ENCODE measurements at regions not wholly inside any gene's neighbourhood (a gene's known extent, or its start where the extent isn't known, plus 50 kb on each side); places are given as distances from the start of the nearest gene placed in this dataset.
"Not testable (repeated sequence)": the region's sequence is repeated elsewhere in the genome, so short reads cannot be mapped to it uniquely, and the experiment has no call there.

DNA sequence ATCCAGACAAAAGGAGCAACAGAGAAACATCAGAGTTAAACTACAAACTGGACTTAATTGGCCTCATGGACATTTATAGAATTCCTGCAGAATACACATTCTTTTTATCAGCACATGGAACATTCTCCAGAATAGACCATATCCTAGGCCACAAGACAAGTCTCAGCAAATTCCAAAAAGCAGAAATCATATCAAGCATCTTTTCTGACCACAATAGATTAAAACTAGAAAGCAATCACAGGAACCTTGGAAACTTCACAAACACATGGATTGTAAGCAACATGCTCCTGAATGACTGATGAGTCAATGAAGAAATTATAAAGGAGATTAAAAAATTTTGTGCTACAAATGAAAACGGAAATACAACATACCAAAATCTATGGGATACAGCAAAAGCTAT is 526.7 kb downstream of the PCDH7 start:
- TF ChIP-seq, protein P1, sequence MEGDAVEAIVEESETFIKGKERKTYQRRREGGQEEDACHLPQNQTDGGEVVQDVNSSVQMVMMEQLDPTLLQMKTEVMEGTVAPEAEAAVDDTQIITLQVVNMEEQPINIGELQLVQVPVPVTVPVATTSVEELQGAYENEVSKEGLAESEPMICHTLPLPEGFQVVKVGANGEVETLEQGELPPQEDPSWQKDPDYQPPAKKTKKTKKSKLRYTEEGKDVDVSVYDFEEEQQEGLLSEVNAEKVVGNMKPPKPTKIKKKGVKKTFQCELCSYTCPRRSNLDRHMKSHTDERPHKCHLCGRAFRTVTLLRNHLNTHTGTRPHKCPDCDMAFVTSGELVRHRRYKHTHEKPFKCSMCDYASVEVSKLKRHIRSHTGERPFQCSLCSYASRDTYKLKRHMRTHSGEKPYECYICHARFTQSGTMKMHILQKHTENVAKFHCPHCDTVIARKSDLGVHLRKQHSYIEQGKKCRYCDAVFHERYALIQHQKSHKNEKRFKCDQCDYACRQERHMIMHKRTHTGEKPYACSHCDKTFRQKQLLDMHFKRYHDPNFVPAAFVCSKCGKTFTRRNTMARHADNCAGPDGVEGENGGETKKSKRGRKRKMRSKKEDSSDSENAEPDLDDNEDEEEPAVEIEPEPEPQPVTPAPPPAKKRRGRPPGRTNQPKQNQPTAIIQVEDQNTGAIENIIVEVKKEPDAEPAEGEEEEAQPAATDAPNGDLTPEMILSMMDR (IDR thresholded peaks at IDR 0.05; ENCODE audit: insufficient read depth, low read depth, low read length): no peak
- DNase-seq (ENCODE audit: low read depth): peak; percentile 3
- H3K4me3 ChIP-seq (ENCODE audit: low read depth, low read length): no peak overlapping the region

DNA sequence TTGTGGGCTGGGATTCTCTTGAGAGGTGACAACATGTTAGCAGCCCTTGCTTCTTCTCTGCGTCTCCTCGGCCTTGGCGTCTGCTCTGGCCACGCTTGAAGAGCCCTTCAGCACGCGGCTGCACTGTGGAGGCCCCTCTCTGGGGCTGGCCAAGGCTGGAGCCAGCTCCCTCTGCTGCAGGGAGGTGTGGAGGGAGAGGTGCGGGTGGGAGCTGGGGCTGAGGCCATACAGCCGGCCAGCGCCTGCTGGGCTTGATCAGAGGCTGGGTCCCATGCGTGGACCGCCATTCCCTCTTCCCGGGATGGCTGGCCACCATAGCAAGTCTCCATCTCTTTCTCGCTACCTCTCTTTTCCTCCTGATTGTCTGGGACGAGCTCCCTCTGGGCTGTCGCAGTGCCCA is 539.0 kb downstream of the PCDH7 start:
- H3K4me3 ChIP-seq (ENCODE audit: low read depth, low read length): no peak overlapping the region

DNA sequence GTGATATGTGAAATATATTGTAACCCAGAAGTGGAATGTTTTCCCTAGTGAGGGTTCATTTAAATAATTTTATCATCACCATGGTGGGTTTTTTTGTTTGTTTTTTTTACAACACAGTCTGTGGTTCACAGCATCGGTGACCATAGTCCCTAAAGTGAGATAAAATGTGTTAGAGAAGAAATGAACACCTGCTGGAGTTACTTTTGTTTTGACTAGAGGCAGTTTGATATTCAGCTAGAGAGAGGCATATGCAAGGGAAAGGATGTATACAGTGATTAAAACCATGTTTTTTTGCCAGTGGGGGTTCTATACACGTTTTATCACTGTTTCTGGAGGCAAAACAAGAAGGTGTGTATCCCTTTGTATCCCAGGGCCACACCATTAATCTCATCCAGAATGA is 541.5 kb downstream of the PCDH7 start:
- no peak overlapping the region for H3K4me3 ChIP-seq (ENCODE audit: low read depth, low read length)
- DNase-seq (ENCODE audit: low read depth): no peak
- TF ChIP-seq, protein P1 (IDR thresholded peaks at IDR 0.05; ENCODE audit: insufficient read depth, low read depth, low read length): no peak

More for the DNA sequence above, 539.0 kb downstream of the PCDH7 start:
- TF ChIP-seq, protein P1 (IDR thresholded peaks at IDR 0.05; ENCODE audit: insufficient read depth, low read depth, low read length): no peak
- no peak for DNase-seq (ENCODE audit: low read depth)

DNA sequence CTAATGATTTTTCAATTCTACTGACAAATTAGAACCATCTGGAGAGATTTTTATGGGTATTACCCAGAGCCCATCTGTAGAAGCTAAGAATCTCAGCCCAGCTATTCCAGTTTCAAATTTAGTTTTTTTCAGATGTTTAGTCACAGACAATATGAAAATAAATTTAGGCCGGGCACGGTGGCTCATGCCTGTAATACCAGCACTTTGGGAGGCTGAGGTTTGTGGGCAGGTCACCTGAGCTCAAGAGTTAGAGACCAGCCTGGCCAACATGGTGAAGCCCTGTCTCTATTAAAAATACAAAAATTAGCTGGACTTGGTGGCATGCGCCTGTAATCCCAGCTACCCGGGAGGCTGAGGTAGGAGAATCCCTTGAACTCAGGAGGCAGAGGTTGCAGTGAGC is 545.9 kb downstream of the PCDH7 start:
- not testable (repeated sequence) for DNase-seq (ENCODE audit: low read depth); H3K4me3 ChIP-seq (ENCODE audit: low read depth, low read length)

DNA sequence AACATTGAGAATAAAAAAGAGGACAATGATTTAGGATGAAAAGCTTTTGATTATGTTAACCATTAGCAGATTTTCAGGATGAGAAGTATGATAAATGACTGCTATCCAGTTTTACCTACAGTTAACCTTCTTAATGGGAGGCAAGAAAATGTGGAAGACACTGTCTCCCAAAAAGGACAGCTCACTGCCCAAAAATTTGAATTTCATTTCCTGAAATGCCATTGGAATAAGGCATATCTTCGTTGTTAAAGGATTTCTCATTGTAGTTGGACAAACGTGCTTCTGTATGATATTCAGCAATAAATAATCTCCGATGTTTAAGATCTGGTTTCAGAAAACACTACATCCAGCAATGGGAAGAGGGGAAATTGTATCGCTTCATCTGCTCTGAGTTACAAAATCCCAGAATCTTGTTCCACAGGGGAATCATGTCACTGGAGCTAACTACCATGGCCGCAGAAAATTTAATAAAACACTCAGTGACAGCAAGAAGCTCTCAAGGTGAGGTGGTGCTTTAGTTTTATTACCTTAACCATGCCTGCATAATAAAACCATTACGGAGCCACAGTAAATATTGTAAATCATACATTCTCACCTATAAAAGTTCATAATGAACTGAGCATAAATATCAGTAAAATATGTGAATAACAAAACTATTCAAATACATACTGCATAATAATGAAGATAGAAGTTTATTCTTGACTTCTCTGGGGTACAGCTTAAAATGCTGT is 552.3 kb downstream of the PCDH7 start:
- no peak overlapping the region for H3K4me3 ChIP-seq (ENCODE audit: low read depth, low read length)
- no peak for DNase-seq (ENCODE audit: low read depth)
- TF ChIP-seq, protein P1 (IDR thresholded peaks at IDR 0.05; ENCODE audit: insufficient read depth, low read depth, low read length): no peak

DNA sequence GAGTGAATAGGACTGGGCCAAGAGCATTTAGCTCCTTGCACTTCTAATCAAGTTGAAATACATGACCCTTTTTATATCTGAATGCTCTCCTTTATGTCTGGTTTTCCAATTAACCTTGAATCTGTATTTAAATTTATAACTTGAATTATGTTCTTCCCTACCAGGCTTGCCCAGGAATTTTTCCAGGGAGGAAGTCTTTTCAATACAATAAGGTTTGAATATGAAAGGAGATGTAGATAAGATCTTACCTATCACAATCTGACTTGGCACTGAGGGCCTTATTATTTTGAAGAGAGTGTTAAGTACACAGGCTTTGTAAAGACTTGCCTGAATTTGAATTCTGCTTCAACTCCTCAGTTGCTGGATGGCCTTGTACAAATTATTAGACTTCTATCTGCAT is 555.7 kb downstream of the PCDH7 start:
- DNase-seq (ENCODE audit: low read depth): no peak
- TF ChIP-seq, protein P1 (IDR thresholded peaks at IDR 0.05; ENCODE audit: insufficient read depth, low read depth, low read length): no peak

DNA sequence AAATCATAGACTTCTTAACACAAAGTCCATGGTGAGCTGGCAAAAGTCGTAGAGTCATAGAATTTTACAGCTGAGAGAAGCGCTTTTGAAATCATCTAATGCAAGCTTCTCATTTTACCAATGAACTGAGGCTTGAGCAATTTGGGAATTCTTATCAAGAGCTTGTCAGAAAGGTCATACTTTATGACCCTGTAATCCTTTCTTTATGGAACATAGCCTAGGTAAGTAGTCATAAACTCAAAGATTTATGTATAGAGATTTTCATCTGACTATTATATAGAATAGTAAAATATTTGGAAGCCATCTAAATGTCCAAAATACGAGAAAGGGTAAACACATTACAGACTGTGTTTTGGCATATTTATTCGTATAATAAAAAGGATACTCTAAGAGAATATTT is 563.5 kb downstream of the PCDH7 start:
- peak; percentile 19 for DNase-seq (ENCODE audit: low read depth)
- TF ChIP-seq, protein P1 (IDR thresholded peaks at IDR 0.05; ENCODE audit: insufficient read depth, low read depth, low read length): no peak
- H3K4me3 ChIP-seq (ENCODE audit: low read depth, low read length): no peak overlapping the region

More for the DNA sequence above, 555.7 kb downstream of the PCDH7 start:
- no peak overlapping the region for H3K4me3 ChIP-seq (ENCODE audit: low read depth, low read length)
